Femur (tissue), 1 donor: ENCODE measurements at regions not wholly inside any gene's neighbourhood (a gene's known extent, or its start where the extent isn't known, plus 50 kb on each side); places are given as distances from the start of the nearest gene placed in this dataset.
"Not testable (repeated sequence)": the region's sequence is repeated elsewhere in the genome, so short reads cannot be mapped to it uniquely, and the experiment has no call there.

ENCODE experiments used
- DNase-seq: peaks from one replicate; pipeline ENCODE4 v3.0.0-alpha.2; 2017

DNA sequence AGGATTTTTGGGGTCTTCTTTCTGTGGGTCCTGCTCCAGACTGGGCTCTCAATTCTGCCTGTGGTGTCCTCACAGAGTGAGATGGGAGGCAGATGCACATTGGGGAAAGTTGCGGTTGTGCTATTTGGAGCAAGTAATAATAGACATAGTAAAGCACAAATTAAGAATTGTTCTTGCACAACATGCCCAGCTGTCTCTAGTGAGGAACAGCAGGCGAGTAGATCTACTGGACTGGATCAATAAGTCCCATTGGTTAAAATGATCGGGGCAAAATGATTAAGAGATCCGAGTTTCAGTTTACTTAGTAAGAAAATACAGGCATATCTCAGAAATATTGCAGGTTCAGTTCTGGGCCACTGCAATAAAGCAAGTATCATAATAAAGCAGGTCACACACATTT, 448.3 kb upstream of the PROX1 start:
- DNase-seq = no peak

DNA sequence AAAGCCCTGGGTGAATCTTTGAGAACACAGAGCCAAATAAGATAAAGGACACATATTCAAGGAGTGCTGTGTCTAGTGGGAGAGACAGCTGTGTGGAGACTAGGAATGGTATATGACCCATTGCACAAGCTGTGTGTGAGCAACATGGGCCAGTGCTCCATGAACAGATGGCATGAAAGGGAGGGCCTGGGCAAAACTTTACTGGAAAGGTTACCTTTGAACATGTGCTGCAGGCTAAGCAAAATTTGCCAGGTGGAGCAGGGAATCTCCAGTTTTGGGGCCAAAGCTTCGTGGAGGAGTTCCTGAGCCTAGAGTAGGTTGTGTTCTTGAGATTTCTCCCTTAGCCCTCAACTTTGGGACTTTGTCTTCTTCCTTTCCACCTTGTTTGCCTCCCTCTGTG, 446.1 kb upstream of the PROX1 start:
- DNase-seq = no peak

DNA sequence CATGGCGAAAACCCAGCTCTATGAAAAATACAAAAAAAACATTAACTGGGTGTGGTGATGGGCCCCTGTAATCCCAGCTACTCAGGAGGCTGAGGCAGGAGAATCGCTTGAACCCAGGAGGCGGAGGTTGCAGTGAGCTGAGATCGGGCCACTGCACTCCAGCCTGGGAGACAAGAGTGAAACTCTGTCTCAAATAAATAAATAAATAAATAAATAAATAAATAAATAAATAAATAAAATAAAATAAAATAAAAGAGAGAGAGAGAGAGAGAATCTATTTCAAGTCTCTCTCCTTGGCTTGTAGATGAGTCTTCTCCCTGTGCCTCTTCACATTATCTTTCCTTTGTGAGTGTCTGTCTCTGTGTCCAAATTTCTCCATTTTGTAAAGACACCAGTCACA, 442.6 kb upstream of the PROX1 start:
- DNase-seq = not testable (repeated sequence)

DNA sequence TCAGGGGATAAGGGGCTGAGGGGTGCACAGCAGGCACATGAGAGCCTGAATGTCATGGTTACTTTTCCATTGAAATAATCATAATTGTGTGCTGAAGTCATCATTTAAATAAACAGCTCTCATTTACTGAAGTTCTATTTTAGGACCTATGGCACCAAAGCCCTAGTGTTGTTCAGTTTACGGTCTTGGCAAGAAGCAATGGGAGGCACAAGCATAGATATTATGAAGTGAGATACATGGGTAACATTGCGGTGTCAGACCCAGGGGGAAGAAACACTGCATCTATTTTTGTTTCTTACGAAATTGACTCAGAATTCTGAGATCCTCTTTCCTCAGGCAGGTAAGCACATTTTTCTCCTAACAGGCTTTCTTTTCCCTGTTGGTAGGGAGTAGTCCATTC, 437.8 kb upstream of the PROX1 start:
- DNase-seq = no peak

DNA sequence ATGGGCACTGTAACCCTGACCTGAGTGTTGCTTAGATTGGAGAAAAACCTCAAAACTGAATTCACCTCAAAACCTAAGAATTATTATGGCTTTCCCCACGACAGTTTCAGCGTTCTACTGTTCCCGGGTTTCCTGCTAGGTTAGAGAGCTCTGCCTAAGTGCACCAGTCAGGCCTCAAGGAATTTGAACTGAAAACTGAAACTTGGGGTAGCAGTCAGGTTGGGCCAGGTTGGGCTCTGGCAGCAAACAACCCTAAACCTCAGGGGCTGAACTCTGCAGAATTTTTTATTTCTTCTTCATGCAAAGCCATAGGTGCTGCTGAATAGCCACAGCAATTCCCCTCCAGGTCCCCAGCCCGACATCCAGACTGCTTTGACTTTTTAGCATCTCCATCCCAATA, 437.0 kb upstream of the PROX1 start:
- DNase-seq = no peak

DNA sequence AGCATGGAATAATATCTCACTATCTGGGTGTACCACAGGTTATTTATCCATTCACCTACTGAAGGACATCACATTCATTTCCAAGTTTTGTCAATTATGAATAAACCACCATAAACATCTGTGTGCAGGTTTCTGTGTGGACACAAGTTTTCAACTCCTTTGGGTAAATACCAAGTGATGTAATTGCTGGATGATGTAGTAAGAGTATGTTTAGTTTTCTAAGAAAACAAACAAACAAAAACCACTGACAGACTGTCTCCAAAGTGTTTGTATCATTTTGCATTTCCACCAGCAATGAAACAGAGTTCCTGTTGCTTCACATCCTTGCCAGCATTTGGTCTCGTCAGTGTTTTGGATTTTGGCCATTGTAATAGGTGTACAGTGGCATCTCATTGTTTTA, 435.7 kb upstream of the PROX1 start:
- no peak for DNase-seq

DNA sequence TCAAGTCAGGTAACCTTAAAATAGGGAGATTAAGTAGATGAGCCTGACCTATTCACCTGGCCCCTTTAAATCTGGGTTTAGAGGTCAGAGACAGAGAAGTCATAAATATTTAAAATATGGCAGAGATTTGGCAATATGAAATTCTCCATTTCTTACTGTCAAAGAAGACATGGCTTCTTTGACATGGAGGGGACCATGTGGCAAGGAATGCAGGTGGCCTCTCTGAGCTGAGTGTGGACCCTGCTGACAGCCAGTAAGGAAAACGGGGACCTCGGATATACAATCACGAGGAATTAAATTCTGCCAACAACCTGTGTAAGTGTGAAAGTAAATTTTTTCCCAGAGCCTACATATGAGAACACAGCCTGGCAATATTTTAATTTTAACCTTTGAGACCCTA, 427.5 kb upstream of the PROX1 start:
- no peak for DNase-seq

DNA sequence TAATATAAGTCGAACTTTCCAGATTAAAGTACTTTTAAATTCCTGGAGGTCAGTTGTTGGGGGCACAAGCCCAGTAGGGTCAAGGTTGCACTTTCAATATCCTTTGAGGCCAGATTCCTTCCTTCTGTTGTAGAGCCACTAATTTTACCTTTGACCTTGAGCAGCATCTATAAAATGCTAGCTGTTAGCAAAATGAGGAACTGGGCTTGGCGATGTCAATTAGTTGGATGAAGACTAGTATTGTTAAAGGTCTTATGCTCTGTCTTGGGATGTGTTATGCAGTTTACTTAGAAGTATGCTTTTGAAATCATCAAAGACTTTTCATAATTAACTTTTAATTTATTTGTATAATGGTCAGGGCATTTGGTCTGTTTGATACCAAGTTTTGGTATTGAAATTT, 425.9 kb upstream of the PROX1 start:
- no peak for DNase-seq

DNA sequence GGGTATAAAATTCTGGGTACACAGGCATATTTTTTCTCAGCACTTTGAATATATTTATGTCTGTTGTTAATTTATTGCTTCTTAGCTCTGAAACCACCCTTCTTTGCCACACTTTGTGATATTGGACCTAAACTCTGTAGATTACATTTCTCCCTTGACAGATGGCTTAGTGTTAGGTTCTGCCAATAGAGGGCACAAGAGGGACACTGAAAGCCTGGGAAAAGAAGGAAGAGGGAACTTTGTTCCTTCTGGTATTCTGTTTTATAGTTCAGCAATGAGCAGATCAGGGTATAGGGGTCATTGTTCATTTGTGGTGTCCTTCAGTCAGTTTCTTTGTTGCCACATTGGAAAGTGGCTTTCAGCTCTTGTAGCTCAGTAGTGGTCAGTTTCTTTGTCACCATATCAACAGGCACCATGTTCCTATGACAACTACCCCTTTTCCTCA, 423.5 kb upstream of the PROX1 start:
- no peak for DNase-seq

DNA sequence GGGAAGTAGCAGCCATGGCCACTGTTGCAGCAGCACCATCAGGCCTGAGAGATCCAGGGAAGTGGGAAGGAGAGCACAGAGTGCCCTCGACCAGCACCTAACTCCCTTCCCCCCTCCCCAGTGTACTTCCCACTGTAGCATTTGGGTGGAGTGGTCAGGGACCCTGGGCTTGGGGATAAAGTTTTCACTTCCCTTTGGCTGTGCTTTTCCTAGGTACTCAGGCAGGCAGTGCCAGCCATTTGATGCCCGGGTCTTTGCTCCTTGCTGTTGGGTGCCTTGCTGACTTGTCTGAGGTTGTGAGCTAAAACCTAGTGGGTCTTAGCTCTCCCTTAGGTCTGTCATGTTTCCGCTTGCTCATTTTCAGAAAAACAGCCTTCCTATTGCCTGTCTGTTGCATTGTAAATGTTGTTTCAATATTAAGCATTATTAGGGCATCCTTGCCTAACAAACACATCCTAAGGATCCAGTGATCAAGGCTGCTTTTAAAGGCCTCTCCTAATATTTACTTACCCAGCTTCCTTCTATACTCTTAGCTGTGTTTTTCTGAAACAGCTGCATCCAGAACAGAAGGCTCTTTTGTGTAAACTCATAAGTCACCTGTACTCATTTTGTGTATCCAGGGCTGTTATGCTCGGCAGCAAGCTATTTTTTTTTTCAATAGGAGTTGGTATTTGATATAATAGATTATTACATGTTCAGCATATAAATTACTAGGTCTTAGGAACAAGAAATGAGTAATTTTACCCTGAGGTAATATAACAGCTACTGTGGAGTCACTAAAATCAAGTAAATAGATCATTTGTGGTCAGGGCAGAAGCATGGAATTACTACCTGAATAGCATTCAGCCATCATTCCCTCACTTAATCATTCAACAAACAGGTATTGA, 418.6 kb upstream of the PROX1 start:
- DNase-seq = no peak

DNA sequence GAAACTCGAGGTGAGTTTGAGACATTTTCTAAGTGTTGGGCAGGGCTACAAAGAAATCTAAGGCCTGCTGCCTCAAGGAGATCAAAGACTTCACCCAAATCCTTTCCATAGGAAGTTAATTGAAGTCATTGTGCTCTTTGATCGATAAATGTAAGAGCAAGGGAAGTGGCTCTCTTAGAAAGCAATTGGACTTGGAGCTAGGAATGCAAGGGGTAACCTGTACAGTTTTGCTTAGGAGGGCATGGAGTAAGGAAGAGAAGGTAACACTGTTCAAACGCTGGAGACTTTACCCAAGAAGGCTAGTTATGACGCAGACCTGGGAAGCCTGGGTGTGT, 418.0 kb upstream of the PROX1 start:
- DNase-seq = no peak

DNA sequence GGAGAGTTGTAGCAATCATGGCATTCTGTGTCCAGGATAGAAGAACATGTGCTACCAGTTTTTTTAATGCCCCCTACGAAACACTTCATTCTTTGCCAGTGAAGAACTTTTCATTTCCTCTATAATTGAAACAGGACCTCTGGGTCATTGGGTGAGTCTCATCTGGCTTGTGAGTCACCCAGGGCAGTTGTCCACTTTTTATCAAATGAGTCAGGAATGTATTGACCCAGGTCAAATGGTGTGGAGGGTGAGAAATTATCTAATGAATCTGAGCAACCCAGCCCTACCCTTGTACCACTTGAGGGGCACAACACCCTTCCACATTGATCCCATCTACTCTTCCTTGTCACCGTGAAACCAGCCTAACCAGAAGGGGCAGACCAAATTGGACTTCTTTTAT, 417.3 kb upstream of the PROX1 start:
- DNase-seq = no peak

DNA sequence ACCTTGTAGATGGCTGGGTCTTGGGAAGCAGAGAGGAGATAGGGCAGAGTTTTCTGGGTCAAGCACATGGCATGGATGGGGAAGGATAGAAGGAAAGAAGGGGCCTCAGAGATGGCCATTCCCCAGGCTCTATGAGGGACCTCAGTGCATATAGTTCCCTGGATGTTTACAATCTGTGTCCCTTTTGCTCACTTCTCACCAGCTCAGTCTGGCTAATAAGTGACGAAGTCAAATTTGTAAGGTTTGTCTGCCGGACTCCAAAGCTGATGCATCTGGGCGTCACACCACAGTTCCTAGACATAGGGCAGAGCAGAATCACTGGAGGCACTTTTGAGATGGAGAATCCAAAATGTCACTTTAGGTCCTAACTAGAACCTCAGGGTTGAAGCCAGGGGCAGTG, 416.4 kb upstream of the PROX1 start:
- no peak for DNase-seq

DNA sequence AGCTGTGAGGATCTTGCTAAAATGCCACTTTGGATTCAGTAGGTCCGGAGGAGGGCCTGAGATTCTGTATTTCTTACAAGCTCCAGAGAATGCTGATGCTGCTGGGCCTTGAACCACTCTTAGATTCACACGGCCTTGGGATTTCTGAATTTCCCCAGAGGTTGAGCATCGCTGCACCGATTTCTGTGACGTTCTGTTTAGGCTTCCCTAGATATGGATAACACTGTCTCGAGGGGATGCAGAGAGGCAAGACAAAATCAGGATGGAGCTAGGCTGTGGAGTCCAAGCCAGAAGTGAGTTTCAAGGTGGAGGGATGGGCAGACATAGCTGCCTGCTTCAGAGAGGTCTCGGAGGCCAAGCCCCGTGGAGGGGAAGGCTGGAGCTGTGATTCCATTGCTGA, 415.9 kb upstream of the PROX1 start:
- DNase-seq = no peak

DNA sequence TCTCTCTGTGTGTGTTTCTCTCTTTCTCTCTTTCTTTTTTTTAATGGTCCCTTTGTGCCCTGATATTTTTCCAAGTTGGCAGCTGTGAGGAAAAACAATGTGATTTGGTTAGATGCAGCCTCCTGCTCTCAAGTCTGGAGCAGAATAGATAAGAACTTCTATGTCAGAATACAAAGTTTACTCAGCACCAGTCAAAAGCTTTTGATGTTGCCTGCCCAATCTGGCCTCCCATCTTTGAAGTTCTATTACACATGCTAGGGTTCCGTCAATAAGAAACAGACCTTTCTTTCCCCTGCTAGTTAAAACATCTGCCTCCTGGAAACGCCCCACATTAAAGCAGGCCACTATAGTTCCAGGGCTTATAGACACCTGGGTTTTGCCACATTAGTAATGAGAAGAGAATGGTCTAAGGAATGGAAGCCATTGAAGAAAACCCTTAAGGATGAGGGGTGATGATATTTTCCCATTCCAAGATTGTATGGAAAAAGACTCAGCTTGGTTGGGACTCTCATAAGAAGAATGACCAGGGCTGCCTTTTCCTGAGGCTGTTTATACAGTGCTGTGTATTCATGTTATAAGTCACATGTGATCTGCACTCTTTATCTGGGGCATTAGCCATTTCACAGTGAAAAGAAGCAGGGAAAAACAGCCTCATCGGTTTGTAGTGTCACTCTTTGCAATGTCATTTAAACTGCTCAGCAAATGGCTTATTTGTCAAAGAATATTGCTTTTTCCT, 414.7 kb upstream of the PROX1 start:
- DNase-seq = no peak

DNA sequence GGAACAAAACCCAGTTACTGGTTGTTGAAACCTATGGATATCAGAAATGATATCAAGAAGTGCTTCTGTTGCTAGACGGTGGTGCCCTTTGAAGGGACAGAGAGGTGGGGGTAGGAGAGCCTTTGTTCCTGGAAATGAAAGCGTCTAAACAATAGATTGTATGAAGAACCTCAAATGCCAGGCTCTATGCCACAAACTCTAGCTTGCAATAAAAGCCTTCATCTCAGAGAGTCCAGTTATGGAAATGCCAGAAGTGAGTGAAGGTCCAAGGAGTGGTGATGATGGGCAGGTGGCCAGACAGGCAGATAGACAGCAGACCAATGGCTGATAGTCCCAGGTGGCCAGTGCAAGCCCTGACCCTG, 414.1 kb upstream of the PROX1 start:
- no peak for DNase-seq

DNA sequence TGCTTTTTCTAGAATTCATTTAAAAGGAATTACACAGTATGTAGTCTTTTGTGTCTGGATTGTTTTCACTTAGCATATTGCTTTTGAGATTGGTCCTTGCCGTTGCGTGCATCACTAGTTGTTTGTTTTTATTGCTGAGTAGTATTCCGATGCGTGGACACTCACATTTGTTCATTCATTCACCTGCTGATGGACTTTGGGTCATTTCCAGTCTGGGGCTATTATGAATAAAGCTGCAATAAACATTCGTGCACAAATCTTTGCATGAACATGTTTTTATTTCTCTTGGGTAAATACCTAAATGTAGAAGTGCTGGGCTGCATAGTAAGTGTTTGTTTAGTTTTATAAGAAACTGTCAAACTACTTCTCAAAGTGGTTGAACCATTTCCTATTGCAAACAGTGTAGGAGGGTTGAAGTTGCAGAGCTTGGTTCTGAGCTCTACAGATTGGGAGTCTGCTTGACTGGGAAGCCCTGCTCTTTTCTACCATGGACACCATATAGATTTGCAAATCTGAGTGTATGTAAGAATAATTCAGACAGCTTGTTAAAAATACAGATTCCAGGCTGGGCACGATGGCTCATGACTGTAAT, 404.7 kb upstream of the PROX1 start:
- DNase-seq = no peak

DNA sequence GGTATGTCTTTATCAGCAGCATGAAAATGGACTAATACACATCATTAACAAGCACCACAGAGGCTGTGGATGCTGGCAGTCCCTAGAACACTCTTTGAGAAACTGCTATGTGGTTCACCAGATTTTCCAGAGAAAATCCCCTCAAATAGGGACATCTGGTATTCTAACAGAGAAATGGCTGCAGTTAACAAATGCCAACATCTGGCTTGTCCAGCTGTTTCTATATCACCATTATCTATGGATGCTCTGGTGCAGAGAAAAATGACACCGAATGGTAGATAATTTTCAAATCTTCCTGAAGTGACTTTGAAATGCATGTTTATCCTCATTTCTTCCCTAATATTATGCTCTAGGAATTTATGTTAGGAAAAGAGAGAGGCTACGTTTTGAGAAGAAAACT, 403.5 kb upstream of the PROX1 start:
- no peak for DNase-seq

DNA sequence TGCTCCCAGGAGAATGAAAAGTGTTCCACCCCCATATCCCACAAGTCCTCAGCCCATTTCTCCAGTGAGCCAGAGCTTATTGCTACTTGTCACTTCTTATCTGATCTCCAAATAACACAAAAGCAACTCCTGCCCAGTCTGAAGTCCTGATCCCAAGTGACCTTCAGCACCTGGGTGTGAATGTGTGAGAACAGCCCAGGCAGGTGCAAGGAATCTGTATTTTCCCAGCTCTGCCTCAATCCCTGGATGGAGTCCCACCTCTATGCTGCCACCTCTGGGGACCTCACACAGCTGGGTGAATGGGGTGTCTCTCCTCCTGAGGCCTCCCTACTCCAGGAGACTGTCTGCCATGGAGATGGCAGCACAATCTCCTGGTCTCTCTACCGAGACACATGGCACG, 402.4 kb upstream of the PROX1 start:
- no peak for DNase-seq

DNA sequence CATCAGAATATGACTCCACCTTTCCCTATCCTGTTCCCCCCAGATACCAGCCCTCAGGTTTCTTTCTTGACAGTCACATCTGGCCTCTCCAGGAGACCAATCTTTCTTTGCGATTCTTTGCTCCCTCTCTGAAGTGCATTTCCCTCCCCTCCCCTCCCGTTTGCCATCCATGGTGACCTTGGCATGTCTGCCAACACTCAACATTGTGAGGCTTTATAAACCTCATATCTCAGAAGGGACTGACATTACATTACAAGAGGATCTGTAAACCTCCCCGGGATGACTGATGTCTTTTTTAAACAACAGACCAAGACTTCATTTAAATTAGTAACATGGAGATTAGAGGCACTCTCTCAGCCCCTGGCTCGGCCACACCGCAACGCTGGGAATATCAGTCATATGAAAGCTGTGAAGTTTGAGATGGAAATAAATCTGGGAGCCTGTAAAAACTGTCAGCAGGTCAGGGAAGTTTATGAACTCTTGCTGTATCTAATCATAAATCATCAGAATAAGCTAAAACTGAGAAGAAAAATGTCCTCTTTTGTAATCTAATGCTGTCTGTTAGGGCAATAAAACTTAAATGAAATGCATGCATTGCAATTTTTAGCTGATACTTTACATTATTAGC, 401.7 kb upstream of the PROX1 start:
- DNase-seq = no peak

DNA sequence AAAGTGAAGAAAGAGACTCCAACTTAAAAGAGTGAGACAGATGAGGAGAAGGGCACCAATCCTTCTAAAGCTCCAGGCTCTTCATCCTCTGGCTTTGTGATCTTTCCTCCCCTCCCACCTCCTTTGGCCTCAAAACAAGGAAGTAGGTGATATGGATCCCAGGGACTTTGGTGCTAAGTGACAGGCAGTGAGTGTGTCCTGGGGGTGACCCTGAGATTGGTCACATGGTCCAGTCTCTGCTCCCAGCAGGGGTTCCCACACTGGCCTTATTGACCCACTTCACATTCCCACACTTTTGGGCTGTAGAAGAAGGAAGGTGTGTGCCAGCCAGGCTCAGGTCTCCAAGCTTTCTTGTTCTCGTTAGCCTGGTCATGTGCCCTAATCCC, 401.2 kb upstream of the PROX1 start:
- no peak for DNase-seq

DNA sequence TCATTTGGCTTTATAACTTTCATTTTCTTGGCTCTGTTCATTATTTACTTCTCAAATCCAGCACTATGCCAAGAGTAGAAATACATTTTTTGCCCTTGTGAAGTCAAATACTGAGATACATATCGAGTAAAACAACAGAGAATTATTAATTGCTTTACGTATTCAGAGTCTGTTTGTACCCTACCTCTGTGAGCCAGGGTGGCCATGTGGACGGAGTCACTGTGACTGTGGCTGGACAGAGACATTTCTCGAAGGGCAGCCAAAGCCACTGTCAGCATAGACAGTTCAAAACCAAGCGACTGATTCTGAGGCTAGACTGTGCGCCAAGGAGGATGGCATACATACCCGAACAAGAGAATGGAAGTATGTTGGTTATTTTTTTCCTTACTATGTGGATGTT, 391.0 kb upstream of the PROX1 start:
- no peak for DNase-seq

DNA sequence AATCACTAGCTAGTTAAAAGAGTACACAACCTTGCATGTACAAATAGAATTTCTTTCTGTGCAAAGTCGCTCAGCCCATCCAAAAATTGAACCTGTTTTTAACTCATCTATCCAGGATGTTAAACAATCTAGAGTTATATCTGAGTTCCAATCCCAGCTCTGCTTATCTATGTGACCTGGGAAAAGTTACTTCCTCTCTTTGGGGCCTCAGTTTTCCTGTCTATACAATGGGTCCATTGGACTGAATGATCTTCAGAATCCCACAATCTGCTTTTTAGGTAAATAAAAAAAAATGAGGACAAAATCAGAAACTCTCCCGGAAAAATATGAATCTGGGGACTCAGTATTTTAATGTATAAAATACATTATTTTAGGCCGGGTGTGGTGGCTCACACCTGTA, 389.5 kb upstream of the PROX1 start:
- DNase-seq = no peak

DNA sequence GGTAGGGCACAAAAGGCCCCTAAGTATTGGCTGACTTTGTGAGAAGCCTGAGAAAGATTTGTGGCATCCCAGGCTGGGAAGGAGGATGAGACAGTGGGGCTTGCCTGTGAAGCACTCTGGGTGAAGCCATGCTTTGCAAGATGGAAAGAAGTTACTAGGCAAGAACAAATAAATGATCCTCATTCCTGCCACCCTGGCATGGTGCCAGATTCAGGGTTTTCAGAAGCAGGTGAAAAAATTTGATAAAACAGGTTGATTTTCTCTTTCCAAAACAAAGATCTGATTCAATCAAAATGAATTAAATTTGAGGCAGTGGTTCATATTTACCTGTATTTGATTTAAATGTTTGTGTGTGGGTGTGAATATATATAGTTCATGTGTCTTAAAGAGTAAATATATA, 386.9 kb upstream of the PROX1 start:
- DNase-seq = no peak
